HCEC 1CT (cell line): ENCODE measurements at regions not wholly inside any gene's neighbourhood (a gene's known extent, or its start where the extent isn't known, plus 50 kb on each side); places are given as distances from the start of the nearest gene placed in this dataset.
A peak's percentile ranks its signal among the peaks of the same experiment; 100 is the strongest.

Source experiments
- DNase-seq: peaks from one replicate; pipeline ENCODE4 v3.0.0-alpha.2; 2017

DNA sequence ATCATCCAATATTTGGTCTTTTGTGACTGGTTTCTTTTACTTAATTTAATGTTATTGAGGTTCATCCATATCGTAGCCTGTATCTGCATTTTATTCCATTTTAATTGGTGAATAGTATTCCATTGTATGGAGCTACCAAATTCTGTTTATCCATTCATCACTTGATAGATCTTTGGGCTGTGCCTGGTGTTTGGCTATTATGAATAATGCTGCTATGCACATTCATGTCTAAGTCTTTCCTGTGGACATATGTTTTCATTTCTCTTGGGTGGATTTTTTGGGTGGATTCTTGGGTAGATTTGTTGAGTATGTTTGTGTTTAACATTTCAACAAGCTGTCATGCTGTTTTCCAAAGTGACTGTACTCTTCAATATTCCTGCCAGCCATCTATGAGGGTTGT lies 52.5 kb upstream of the NEDD4L start:
- DNase-seq = no peak

DNA sequence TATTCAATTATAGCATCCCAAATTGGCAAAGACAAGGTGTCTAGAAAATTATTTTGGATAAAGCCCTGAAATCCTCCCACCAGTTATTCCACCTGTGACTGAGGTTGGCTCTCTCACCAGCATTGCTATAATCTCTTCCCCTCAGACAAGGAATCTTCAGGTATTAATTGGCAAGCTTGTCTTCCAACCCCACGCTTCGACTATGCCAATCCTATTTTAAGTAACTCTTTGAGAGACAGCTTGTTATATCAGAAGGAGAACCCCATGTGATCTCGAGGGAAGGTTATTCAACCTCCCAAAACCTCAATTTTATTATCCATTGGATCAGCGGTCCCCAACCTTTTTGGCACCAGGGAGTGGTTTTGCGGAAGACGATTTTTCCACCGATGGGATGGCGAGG lies 54.5 kb upstream of the NEDD4L start:
- DNase-seq = no peak

- DNase-seq = no peak
Observed at GRCh38 chr18:57984490-57985115, 59.4 kb upstream of the NEDD4L start.

DNA sequence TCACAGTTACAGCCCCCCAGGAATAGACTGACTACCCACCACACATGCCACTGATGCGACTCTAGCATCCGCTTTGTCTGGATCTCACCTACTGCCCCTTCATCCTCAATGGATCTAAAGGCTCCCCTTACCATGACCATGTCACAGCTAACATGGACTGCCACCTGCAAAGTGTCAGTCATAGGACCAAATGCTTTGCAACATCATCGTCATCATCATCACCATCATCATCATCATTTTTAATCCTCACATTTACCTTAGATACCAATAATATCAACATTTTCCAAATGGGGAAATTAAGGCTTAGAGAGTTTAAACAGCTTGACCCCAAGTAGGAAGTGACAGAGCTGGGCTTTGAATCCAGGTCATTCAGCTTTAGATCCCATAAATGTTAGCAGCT lies 60.1 kb upstream of the NEDD4L start:
- DNase-seq = no peak

- no peak for DNase-seq
Observed at GRCh38 chr18:57983472-57983871, 60.6 kb upstream of the NEDD4L start.

- no peak for DNase-seq
Observed at GRCh38 chr18:57982372-57983021, 61.5 kb upstream of the NEDD4L start.

GRCh38 chr18:57981308-57982028 lies 62.6 kb upstream of the NEDD4L start:
- no peak for DNase-seq

- DNase-seq = no peak
Observed at GRCh38 chr18:57980573-57981307, 63.3 kb upstream of the NEDD4L start.

DNA sequence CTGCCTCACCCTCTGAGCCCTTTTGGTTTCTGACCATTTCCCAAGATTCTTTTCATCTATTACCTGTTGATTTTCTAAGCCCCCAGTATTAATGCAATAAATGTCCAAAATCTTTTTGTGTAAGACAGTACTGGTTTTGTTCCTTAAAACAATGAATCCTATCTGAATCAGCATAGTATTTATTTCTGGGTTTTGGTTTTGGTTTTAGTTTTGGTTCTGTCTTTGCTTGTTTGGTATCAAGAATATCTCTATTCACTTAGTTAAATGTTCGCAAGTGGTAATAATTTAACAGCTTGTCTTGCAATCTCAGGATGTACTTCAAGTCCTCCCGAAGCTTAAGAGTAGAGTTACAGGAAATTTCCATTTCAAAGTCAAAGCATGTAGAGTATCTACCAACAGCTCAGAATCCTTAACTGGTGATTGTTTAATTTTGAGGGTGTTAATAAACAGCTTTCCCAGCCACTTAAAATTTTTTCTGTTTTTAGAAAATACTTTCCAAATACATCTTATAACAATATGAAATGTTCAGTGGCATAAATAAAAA lies 67.7 kb upstream of the NEDD4L start:
- DNase-seq = no peak

DNA sequence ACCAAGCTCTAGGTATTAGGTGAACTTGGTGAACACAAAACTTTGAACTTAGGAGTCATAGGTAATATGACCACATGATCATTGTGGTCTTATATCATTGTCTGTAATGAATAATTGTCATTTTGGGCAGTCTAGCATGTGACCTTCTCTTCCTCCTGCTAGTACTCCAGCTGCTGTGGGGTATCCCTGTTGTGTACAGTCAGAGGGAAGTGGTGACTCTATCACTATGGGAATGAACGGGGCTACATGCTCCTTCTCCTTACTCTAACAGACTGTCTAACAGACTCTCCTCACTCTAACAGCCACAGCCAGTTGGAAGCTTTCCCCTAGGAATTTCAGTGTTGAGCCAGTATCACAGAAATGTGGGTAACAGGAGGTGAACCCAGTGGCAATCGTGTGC lies 68.2 kb upstream of the NEDD4L start:
- DNase-seq = no peak

DNA sequence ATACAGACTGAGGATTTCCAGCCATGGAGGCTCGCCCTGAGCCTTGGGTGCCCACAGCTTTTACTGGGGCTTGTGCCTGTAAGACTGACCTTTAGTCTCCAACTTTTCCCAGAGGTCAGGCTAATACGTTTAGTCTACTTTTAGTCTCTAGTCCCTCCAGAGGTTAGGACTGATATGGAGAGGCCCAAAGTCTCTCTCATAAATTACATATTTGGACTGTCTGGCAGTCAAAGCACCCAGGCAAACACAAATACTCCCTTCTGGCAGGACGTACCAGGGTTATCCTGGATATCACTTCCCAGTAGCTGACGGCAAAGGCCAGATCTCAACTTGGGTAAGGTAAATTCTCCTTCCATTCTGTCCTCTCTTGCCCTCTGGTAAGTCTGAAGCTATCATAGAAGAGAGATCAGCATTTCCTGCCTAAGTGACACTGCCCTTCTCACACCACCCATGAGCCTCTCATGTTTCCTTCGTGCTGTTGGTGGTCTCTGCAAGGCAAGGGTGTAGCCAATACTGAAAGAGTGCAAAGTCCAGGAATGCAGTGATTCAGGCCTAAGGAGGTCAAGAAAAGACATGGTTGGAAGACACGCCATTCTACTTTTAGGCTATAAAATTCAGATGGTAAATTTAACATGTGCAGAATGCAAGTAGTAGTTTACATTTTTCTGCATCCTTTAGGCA lies 69.3 kb upstream of the NEDD4L start:
- no peak for DNase-seq

GRCh38 chr18:57973889-57974288 lies 70.1 kb upstream of the NEDD4L start:
- DNase-seq = no peak

GRCh38 chr18:57970356-57971095 lies 73.5 kb upstream of the NEDD4L start:
- DNase-seq = no peak

DNA sequence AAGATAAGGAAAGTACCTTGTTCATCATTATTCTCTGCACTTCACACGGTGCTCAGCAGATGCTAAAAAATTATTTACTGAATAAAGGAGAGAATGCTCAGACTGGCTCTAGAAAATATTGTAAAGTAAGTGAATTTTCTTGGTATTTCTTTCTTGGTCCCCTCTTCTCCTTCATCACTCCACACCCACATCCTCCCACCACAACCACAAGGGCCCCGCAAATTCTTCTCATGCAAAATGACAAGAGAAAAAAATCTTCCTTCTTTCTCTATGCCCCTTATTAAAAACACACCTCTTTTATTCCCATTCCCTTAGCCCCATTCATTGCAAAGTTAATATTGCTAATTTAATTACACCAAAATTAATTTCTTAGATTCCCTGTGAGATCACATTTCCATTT lies 74.2 kb upstream of the NEDD4L start:
- no peak for DNase-seq

DNA sequence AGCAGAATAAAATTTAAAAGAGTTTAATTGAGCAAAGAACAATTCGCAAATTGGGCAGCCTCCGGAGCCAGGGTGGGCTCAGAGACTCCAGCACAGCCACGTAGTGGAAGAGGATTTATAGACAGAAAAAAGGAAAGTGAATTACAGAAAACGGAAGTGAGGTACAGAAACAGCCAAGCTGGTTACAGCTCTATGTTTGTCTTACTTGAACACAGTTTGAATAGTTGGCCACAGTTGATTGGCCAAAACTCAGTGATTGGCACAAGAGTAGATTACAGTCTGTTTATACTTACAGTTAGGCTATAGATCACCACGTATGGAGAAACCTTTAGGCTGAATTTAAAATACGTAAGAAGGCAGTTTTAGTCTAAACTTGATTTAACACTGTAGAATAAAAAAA lies 78.8 kb upstream of the NEDD4L start:
- no peak for DNase-seq

DNA sequence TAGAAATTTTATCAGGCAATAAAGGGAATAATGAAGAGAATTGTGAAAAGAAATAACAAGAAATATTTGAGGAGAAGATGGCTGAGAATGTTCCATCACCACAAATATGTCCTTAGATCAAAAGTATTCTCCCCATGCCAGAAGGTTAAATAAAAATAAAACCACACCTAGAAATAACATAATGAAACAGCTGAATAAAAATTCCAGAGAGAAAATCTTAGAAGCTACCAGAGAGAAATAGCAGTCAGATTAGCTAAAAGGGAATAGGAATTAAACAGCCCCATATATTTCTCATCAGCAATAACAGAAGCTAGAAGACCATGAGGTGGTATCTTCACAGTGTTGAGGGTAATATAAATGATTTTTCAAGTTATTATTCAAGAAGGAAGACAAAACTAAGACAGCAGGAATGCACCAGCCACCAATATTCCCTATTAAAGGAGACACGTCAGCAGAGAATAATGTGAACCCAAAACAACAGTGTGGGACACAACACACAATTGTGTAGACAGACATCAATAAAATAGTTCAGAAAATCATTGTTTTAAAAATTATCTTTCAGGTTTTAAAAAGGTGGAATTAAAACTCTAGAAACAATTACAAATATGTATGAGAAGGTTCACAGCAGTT lies 82.0 kb upstream of the NEDD4L start:
- no peak for DNase-seq

- no peak for DNase-seq
Observed at GRCh38 chr18:57961411-57961810, 82.6 kb upstream of the NEDD4L start.

GRCh38 chr18:57959278-57959677 lies 84.7 kb upstream of the NEDD4L start:
- peak; percentile 74 for DNase-seq

DNA sequence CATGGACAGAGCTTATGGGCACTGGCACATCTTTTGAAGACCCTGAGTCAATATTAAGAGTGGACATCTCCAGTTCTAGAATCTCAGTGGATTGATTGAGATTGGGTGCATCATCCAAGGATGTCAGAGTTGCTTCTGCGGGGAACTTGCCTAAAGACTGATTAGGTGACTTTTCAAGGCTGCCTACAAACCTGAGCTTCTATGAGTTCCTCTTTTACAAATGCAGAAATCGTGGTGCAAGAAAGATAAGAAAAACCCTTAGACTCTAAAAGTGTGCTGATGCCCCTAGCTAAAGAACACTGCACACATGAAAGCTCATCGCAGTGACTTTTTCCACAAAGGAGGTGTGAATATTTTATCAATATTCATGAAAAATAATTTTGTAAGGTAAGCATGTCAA lies 86.8 kb upstream of the NEDD4L start:
- DNase-seq = no peak

DNA sequence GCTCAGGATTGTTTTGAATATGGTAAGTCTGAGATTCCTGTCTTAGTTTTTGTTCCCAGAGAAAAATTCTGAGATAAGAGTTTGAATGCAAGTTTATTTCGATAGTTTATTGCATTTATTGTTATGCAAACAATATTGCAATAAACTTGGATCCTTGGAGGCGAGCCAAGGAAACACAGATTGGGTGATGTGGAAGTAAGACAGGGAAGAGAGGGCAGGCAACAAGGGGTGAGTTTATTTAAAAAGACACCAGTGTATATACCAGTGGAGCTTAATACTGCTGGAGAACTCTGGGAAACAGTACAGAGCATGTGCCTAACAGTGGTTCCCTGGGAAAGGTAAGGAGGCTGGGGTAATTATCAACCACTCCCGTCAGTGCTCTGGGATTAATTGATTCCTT lies 87.5 kb upstream of the NEDD4L start:
- DNase-seq = no peak

DNA sequence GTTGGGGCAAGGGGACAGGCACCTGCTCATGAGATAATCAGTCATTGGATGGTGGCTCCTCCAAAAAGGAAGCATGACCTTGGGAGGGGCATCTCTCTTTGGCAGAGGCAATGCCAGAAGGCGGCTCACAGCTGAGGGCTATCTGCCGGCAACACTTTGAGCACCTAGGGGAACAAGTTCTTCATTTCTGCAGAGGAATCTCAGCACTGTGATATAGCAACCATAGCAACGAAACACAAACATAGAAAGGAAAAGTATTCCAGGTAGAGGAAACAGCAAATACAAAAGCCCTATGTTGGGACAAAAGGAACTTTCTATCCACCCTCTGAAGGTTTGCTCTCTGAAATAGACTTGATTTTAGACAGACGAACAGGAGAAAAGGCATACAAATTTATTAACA lies 89.1 kb upstream of the NEDD4L start:
- DNase-seq = no peak

DNA sequence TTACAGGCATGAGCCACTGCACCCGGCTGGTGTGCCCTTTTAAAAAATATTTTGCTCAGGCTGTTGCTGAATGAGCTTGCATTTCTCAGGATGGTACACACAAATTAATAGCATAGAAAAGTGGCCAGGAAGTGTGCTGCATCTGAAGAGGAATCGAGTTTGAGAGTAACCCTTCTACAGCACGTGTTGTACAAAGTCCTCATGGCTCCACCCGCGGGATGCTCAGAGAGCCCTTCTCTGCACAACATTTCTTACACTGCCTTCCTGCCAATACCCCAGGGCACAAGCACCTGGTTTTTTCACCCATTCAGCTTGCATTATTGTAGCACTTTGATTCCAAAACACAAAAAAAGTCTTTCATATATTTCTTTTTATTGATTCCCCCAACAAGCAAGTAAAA lies 90.1 kb upstream of the NEDD4L start:
- DNase-seq = no peak
